22Rv1 (cell line): ENCODE measurements at regions not wholly inside any gene's neighbourhood (a gene's known extent, or its start where the extent isn't known, plus 50 kb on each side); places are given as distances from the start of the nearest gene placed in this dataset.
"Not testable (repeated sequence)": the region's sequence is repeated elsewhere in the genome, so short reads cannot be mapped to it uniquely, and the experiment has no call there.

Experiments
- ZFX ChIP-seq: fragments of 450-650 bp; IDR thresholded peaks from 2 replicates; pipeline ENCODE4 v1.6.1; 2017; ENCODE audit warnings: antibody characterized with exemption, borderline replicate concordance
- TF ChIP-seq, protein P1 (sequence below): fragments of 450-650 bp; IDR thresholded peaks from 2 replicates; pipeline ENCODE4 v1.5.1; 2017; ENCODE audit warnings: mild to moderate bottlenecking

DNA sequence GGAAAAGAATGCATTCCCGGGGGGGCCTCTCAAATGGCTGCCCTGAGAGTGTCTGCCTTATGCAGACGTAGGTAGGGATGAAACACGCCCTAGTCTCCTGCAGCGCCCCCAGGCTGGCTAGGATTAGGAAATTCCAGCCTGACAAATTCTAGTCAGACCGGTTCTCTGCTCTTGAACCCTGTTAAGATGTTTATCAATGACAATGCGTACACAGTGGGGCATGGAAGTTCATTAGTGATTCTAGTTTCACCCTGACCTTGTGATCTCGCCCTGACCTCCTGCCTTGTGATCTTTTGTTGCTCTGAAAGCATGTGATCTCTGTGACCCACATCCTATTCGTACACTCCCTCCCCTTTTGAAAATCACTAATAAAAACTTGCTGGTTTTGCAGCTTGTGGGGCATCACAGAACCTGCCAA is 88.7 kb downstream of the MAP3K8 start:
- TF ChIP-seq, protein P1, sequence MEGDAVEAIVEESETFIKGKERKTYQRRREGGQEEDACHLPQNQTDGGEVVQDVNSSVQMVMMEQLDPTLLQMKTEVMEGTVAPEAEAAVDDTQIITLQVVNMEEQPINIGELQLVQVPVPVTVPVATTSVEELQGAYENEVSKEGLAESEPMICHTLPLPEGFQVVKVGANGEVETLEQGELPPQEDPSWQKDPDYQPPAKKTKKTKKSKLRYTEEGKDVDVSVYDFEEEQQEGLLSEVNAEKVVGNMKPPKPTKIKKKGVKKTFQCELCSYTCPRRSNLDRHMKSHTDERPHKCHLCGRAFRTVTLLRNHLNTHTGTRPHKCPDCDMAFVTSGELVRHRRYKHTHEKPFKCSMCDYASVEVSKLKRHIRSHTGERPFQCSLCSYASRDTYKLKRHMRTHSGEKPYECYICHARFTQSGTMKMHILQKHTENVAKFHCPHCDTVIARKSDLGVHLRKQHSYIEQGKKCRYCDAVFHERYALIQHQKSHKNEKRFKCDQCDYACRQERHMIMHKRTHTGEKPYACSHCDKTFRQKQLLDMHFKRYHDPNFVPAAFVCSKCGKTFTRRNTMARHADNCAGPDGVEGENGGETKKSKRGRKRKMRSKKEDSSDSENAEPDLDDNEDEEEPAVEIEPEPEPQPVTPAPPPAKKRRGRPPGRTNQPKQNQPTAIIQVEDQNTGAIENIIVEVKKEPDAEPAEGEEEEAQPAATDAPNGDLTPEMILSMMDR, result peak; percentile 14; the same call in 1 of the 2 replicates
- not testable (repeated sequence) for TF ChIP-seq ZFX
